GM19438 (cell line): ENCODE measurements at regions not wholly inside any gene's neighbourhood (a gene's known extent, or its start where the extent isn't known, plus 50 kb on each side); places are given as distances from the start of the nearest gene placed in this dataset.
A peak's percentile ranks its signal among the peaks of the same experiment; 100 is the strongest.

Experiments used
- ATAC-seq: cut with Tn5 transposase; IDR thresholded peaks from one replicate; pipeline ENCODE4 v1.9.1; 2021; ENCODE audit warnings: low read depth; ENCODE audit not compliant: unreplicated experiment

DNA sequence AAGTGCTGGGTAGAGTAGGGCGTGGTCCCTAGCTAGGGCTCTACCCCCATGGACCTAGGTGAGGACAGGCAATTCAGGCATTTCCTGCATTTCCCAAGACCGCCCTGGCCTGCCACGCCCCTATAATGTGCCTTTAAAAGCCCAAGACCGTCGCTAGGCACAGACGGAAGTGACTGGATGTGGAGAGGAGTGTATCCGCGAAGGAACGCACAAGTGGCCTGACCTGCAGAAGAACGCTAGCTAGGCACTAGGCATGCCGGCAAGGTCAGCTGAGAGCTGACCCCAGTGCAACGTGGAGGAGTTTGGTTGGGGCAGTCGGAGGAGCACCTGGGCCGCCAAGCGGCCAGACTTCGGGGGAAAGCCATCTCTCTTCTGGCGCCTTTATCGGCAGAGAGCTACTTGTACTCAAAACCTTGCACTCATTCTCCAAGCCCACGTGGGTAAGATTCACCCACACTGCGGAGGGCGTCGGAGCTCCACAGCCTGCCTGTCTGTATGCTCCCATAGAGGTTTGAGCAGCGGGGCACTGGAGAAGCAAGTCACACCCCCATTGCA, 370.0 kb downstream of the FGF9 start:
- no peak for ATAC-seq

DNA sequence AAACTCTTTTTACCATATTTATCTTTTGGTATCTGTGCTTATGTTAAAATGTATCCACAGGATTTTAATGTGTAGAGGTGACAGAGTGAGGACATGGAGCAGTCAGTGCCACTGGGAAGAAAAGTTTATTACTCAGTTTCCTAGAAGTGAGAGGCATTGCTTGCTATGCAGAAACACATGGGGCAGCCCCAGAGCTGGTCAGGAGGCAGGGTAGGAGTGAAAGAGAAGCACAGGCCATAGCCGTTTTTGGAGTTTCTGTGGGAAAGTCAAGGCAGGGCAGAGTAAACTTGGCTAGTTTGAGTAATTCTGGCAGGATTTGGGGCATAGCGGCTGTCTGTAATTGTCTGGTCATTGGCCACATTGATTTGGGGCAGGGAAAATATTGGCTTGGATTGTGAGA, 370.9 kb downstream of the FGF9 start:
- ATAC-seq, result no peak

DNA sequence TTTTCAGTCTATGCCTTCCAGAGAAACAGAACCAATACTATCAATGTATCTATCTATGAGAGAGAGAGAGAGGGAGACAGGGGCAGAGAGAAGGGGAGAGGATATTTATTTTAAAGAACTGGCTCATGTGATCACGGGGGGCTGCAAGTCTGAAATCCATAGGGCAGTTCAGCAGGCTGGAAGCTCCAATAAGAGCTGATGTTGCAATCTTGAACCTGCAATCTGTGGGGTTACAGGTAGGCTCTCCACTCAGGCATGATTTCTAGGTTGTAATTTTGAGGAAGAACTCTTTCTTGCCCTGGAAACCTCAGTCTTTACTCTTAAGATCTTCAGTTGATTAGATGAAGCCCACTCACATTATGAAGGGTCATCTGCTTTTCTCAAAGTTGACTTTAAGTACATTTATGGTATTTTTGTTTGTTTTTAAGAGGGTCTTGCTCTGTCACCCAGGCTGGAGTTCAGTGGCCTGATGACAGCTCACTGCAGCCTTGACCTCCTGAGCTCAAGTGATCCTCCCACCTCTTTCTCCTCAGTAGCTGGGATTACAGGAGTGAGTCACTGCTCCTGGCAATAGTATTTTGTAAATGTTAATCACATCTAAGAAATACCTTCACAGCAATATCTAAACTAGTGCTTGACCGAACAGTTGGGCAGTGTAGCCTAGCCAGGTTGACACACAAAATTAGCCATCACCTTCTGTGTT, 376.4 kb downstream of the FGF9 start:
- no peak for ATAC-seq

DNA sequence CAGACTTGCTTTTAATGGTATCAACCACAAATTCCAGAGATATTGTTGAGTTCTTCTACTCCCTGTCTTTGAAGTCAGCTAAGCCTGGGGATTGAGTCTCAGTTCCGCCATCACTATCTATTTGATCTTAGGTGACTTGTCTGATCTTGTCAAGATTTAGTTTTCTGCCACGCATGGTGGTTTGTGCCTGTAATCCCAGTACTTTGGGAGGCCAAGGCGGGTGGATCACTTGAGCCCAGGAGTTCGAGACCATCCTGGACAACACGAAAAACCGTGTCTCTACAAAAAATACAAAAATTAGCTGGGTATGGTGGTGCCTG, 376.9 kb downstream of the FGF9 start:
- no peak for ATAC-seq

DNA sequence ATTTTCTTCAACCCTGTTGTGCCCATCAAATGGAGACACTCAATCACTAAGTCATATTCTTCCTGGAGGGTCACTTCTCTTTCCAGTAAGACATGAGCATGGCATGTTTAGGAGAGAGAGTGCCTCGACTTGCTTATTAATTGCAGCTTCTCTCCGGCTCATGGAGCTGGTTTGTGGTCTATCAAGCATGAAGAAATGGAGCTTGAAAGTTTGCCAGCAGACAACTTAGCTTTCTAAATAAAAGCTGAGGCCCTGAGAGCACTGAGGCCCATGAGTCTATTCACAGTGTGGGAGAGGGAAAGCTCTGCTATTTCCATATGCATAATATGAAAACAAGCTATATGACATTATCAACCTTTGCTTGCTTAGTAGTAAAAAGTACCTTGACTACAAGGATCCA, 378.5 kb downstream of the FGF9 start:
- no peak for ATAC-seq

DNA sequence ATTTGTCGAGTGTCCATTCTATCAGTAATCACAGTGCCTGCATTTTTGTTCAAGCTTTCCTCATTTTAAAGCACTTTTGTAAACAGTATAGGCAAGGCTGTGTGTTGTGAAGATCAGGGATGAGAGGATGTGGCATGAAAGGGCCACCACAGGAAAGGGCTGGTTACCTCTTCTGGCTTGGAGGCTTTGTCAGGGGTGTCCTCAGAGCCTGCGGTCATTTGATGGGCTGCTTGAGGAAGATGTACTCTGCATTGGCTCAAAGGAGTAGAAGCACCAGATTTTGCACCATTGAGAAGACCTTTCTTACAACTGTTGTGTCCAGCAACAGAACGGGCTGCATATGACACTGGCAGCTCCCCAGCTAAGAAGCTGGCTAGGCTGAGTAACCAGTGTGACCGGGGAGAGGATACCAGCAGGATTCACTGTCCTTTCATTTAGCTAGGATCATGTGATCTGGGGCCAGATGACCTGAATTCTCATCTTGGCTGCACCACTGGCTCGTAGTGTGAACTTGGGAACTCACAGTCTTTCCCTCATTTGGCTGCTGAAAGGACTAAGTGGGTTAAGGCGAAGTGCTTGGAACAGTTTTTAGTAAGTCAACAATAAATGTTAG, 380.2 kb downstream of the FGF9 start:
- no peak for ATAC-seq

DNA sequence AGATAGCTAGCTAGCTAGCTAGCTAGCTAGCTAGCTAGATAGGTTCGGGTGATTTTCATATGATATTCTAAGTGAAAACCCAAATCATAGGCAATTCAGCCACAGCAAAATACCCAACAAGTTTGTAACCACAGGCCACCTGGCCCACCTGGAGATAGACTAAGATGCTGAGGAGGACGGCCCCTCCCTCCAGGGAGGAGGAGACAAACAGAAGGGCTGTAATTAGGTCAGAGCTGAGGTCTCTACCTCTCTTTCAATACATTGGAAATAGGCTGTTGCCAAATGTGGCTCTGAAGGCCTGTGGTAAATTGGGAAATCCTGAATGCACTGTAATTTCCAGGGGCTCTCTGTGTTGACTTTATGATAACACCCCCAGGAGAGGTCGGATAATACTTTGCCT, 382.2 kb downstream of the FGF9 start:
- ATAC-seq, result no peak

DNA sequence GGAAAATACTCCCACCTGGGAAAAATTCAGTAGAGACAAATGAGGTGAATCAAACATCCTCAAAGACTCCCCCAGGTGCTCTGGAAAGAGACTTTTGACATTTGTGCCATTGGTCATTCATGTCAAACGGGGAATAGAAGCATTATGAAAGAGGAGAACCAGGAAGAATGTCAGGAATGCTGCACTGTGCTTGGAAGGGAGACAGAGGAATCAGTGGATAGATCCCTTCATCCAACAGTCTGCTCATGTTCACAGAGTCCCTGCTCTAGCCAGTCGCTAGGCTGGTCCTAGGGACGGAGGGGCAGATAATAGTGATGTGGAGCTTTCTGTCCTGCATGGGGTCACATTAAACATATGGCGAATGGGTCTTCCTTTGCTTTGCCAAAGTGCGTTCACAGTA, 384.4 kb downstream of the FGF9 start:
- ATAC-seq, result no peak

DNA sequence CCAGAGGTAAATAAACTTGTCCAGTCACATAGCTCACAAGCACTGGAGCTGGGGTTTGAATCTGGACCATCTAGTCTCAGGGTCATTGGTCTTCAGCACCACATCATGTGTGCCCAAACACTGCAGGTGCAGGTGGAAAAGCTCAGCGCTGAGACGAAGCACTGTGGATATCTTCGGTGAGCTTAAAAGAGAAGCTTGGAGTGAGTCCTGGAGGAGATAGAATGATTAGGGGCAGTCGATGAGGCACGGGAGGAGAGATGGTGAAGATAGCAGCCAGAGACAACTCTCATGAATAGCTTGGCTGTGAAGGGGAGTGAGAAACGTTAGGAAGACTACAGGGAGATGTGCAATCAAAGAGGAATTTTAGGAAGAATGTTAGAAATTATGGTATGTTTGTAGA, 389.3 kb downstream of the FGF9 start:
- ATAC-seq, result no peak

DNA sequence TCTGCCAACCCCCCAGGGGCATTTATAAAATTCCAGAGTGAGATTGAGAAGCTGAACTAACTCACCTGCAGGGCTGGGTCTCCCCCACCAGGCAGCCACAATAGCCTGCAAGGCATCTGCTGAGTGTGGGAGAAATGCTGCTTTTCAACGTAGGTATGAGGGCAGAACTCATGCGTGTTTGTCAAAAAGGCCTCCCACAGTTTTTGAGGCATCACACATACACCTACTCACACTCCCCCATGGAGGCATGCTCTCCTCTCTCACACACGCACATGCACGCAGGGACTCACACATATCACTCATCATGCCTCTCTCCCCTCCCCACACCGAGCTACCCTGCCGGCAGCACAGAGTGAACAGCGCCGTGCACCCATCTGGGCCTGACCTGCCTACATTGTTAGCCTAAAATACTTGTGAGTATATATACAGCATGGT, 390.5 kb downstream of the FGF9 start:
- peak; percentile 65 for ATAC-seq

DNA sequence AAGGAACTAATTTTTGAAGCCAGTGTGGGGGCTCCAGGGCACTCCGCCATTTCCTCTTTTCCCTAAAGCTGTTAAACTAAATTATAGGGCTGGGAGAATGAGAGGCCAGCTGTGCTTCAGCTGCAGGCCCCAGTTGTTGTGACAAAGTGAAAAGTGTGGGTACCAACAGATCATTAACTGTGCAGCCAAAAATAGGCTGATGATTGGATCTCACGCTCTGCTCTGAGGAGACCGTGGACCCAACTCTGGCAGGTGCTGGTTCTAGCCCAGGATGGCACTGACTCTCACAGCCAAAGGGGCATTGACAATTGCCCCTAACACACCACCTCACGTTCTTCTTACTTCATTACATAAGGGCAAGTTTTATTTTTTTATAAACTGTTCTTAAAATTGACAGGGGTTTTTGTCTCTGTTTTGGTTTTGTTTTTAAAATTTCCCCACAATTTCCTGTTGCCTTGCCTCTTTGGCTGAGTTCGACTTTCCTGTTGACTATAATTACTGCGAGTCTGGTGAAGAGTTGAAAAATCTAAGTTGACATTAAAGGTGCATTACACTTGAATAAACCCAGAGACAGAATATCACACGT, 391.0 kb downstream of the FGF9 start:
- ATAC-seq, result peak; percentile 86

DNA sequence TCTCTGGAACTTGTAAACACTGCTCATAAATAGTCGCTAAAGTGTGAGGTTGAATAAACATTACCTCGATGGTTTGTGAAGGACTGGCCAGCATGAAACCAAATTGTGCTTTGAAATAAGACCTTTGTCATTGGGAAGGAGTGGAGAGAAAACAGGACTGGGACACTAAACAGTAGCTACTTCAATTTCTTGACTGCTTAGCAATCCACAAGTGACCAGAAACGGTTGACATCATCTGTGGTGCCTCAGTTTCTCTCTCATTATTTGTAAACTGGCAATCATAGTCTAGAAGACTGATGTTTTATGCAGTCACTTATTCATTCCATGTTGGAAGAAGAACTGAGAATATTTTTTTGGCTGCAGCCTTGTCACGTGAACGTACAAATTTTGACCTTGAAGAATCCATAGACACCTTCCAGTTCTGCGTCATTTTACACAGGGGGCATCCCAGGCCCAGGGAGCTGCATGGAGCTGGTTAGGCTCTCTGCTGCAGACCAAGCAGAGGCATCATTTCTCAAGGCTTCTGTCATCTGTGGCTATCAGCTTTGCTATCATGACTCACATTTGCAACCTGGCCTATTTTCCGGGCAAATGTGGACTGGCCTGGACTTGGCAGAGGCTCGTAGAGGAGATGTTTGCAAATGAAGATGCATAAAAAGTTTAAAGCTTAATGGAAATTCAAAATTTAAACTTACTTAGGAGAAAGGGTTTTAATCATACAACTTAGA, 391.8 kb downstream of the FGF9 start:
- ATAC-seq, result no peak

DNA sequence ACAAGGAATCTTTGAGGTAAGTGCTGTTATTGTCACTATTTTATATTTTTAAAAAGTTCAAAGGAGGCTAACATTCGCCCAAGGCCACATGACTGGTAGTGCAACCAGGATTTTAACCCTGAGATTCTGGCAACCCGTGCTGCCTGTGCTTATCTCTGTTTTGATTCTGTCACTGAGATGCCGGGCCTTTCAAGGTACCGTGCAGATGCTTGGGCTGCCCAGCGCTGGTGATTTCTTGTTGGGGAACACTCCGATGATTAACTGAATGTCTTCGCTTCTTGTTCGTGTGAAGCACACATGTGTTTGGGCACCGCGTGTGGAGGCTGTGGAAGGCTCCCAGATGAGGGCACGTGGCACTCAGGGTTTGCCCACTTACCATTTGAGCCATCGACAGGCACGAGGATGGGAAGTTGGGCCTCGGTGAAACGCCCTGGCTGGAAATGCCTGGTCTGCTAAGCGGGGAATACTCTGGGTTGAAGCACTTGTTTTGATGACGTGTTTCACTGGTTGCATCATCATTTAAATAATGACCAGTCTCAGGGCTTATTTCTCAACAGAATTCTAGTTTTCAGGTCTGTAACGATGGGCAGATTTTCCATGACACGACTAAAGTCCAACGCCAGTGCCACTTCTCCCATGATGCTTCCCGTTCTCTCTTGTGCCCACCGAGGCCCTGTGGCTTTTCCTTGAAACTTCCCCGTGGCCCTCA, 392.7 kb downstream of the FGF9 start:
- ATAC-seq, result no peak

DNA sequence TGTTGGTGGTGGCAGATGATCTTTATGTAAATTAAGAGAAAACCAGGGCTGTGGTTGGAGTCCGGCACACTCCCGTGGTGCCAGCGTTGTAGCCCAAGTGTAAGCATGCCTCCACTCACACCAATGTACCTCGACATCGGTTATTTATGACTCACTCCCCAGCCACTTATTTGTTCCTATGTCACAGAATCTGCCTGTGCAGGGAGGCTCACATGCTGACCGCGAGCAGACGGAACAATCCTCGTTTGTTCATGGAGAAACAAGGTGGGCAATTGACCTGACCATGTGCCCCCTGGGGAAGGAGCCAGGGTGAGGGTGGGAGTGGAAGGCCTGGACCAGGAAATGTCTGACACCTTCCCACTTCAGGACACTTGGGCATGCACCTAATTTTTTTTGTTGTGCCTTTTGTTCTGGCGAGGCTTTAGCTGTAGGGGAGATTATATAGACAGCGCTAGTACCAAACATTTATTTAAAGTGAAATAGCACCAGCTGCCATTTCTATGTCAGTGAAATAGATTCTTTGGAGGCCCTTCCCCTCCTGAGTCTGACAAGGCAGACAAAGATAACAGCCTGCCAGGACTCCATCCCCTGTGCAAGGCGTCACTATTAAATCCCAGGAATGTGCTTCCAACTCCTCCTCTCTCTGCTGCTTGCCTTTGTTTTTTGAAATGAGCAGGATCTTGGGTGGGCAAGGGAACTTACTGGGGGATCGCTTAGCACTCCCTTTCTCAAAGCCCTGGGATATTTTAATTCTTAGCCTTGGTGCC, 394.2 kb downstream of the FGF9 start:
- ATAC-seq, result no peak

DNA sequence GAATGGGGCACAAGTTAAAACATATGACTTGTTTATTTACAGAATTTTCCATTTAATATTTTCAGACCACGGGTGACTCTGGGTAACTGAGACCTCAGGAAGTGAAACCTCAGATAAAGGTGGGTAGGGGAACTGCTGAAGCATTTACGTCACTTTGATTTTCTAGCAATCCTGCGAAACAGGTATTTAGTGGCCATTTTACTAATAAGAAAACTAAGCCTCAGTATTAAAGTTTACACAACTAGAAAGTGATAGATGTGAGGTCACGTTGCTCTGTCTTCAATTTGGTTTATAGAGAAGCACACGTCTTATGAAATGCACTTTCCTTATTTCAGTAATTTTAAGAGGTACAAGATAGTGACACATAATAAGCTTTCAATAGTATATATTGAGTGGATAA, 402.8 kb downstream of the FGF9 start:
- ATAC-seq, result no peak

DNA sequence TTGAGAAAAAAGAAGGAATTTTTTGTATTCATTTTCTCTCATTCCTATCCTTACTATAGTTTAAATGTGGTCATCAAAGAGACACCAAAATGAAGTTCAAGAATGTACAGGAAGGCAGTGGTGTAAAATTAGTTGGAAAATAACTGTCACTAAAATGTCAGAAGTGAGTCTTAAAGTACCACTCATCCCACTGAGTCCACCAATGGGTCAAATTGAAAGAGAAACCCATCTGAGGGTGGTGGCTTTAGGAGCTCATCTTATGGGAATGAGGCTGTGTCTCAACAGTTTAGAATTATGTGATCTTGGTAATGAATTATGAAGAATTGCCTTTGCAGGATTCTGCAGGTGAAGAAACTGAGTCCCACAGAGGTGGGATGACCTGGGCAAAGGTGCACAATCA, 403.5 kb downstream of the FGF9 start:
- no peak for ATAC-seq

DNA sequence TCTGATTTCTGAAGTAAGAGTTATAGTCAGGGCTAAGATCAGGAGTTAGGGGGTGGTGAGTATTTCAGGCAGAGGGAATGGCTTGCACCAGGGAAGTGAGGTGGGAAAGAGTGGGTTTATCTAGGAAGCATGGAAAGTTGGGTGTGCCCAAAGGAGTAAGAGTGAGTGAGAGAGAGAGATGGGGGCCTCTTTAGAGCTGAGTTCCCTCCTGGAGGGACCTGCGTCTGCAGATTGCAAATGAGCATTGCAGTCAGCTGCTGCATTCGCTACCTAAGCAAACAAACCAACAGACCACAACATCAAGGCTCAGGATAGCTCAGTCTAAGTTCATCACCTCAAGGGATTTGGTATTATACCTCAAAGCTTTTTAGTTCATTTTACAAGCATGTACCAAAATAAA, 405.8 kb downstream of the FGF9 start:
- no peak for ATAC-seq

DNA sequence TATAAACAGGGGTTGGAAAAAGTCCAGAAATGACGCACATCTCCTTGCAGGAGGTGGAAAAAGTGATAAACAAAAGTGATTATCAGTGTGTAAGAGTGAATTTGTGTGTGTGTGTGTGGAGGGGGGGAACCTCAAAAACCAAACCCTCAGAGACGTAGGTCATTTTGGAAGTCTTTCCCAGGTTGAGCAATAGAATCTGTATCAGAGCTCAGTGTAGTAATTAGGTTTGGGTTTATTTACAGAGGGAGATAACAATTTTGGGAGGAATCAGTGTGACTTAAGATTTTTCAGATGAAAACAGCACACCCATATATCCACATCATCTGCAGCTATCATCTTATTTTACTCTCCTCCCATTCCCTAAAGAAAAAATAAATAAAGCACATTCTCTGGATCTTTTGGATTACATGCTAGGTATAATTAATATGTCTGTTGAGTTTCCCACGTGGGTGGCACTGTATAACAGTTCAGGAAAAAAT, 406.4 kb downstream of the FGF9 start:
- ATAC-seq, result no peak

DNA sequence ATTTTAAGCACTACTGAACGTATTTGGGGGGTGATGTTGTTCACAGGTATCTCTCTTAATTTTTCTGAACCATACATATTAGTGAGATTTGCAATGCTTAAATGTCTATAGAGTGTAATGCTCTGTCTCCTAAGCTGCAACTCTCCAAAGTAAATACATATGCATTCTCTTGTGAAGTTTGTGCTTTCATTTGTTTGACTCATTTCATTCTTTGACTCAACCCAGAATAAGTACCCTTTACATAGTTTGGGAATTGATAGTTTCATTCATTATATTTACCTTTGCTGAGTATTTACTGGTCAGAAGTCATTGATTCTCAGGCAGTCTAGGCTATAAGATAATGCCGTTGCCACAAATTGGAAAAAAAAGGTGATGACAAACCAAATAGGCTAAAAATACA, 406.9 kb downstream of the FGF9 start:
- no peak for ATAC-seq

DNA sequence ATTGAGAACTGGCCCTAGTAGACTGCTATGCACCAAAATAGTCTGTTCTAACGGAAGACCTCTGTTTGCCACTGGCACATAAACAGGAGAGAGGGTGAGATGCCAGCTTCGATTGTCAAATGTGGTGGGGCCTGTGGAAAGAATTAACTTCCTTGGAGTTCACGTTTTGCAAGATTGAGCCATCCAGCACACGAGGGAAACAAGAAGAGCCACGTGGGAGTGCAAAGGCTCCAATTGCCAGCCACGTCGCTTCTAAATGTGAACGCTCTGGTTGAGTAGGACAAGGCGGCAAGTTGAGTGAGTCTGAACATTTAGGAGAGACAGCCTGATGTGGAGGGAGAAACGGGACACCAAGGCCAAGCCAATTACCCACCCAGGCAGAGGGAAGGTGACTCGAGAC, 409.1 kb downstream of the FGF9 start:
- no peak for ATAC-seq
